Erythroblast (primary cell): ENCODE measurements at regions not wholly inside any gene's neighbourhood (a gene's known extent, or its start where the extent isn't known, plus 50 kb on each side); places are given as distances from the start of the nearest gene placed in this dataset.

ENCODE experiments used
- GATA1 ChIP-seq: IDR thresholded peaks from 2 replicates; pipeline ENCODE4 v1.6.1; 2011; ENCODE audit warnings: low read depth, mild to moderate bottlenecking, control low read depth, low read length, moderate library complexity
- POLR2A ChIP-seq: IDR thresholded peaks from 2 replicates; pipeline ENCODE4 v1.6.1; 2011; ENCODE audit warnings: mild to moderate bottlenecking, low read length

GRCh38 chr3:167188592-167188991, 191.5 kb downstream of the ZBBX start:
- no peak for TF ChIP-seq POLR2A
- TF ChIP-seq GATA1: no peak
